GM12878 (cell line): ENCODE measurements at regions not wholly inside any gene's neighbourhood (a gene's known extent, or its start where the extent isn't known, plus 50 kb on each side); places are given as distances from the start of the nearest gene placed in this dataset.
A peak's percentile ranks its signal among the peaks of the same experiment; 100 is the strongest.

ENCODE experiments used
- ATAC-seq: fragments of 200-7000 bp; cut with Tn5 transposase; 3 replicates; pipeline ENCODE4 v1.9.1; 2020; ENCODE audit warnings: mild to moderate bottlenecking, moderate library complexity
- BruUV-seq: library from RNA; stranded (reverse); fragments of 400-500 nt; replicated peaks from 2 replicates; lab custom pipeline; 2021; lab: Mats Ljungman, UMichigan
- CTCF ChIA-PET: fragments of 300-600 bp; sonication (Branson Sonifier 250); formaldehyde crosslinking; extraction: SDS; loops from one replicate; lab custom pipeline; 2021; ENCODE audit warnings: inconsistent platforms; lab: Yijun Ruan, JAX
- POLR2A ChIA-PET: fragments of 350-600 bp; formaldehyde crosslinking; extraction: SDS; loops from one replicate; lab custom pipeline; 2021; ENCODE audit warnings: inconsistent platforms; lab: Charles Lee
- RAD21 ChIA-PET: fragments of 300-600 bp; sonication (Branson Sonifier 250); formaldehyde crosslinking; loops from one replicate; lab custom pipeline; 2023; ENCODE audit warnings: antibody characterized with exemption; ENCODE audit not compliant: unreplicated experiment; lab: Charles Lee
- SMC1A ChIA-PET: fragments of 300-600 bp; sonication (Branson Sonifier 250); formaldehyde crosslinking; loops from one replicate; lab custom pipeline; 2023; ENCODE audit not compliant: unreplicated experiment, uncharacterized antibody; lab: Charles Lee
- DNase-seq: peaks from one replicate; pipeline ENCODE4 v3.0.0-alpha.2; 2011; ENCODE audit warnings: low read depth, low spot score
- FAIRE-seq: peaks from 3 replicates; lab custom pipeline; 2011; peaks lifted over from hg19 to GRCh38; lab: Jason Lieb, UNC
- H2AFZ ChIP-seq: 2 replicates; pipeline ENCODE4 v1.6.0; 2011; ENCODE audit warnings: low read depth, low read length, control low read depth; ENCODE audit not compliant: control insufficient read depth
- H3K27ac ChIP-seq: 2 replicates; pipeline ENCODE4 v1.5.1; 2011; ENCODE audit warnings: control low read depth; ENCODE audit not compliant: control insufficient read depth, insufficient read depth
- H3K27me3 ChIP-seq, 2 experiments: replicated peaks in 1 of 2; 2 replicates each; pipeline versions ENCODE4 v1.6.0 to v1.6.1; 2011; ENCODE audit warnings: low read length in 1 of 2; ENCODE audit not compliant: control insufficient read depth in 2 of 2, insufficient read depth in 2 of 2
- H3K36me3 ChIP-seq, 2 experiments: 2 replicates each; pipeline ENCODE4 v1.5.1; 2011; ENCODE audit warnings: low read length in 1 of 2; ENCODE audit not compliant: control insufficient read depth in 2 of 2, insufficient read depth in 2 of 2
- H3K4me1 ChIP-seq: 2 replicates; pipeline ENCODE4 v1.6.1; 2011; ENCODE audit warnings: mild to moderate bottlenecking, low read length, moderate library complexity, mixed read lengths; ENCODE audit not compliant: control insufficient read depth, insufficient read depth
- H3K4me2 ChIP-seq: 2 replicates; pipeline ENCODE4 v1.6.0; 2011; ENCODE audit warnings: control low read depth; ENCODE audit not compliant: control insufficient read depth, insufficient read depth
- H3K4me3 ChIP-seq: fragments of 200-600 bp; sonication (generic); 2 replicates; pipeline ENCODE4 v1.5.1; 2016
- H3K79me2 ChIP-seq: 2 replicates; pipeline ENCODE4 v1.6.0; 2011; ENCODE audit warnings: low read length; ENCODE audit not compliant: control insufficient read depth, insufficient read depth
- H3K9ac ChIP-seq: 2 replicates; pipeline ENCODE4 v1.8.0; 2011; ENCODE audit warnings: low read length, control low read depth, mixed read lengths; ENCODE audit not compliant: control insufficient read depth, insufficient read depth
- H3K9me3 ChIP-seq: replicated peaks from 3 replicates; pipeline ENCODE4 v1.5.1; 2011; ENCODE audit warnings: mild to moderate bottlenecking, low read length; ENCODE audit not compliant: control insufficient read depth, insufficient read depth
- H4K20me1 ChIP-seq: 2 replicates; pipeline ENCODE4 v1.6.0; 2011; ENCODE audit not compliant: control insufficient read depth, insufficient read depth
- ASH2L ChIP-seq: fragments of 300-600, 200-600 bp; sonication (generic); IDR thresholded peaks from 2 replicates; pipeline ENCODE4 v1.6.1; 2017; ENCODE audit warnings: low read depth, mild to moderate bottlenecking, borderline replicate concordance
- BACH1 ChIP-seq: fragments of 450-650 bp; IDR thresholded peaks from 2 replicates; pipeline ENCODE4 v1.6.1; 2017; ENCODE audit warnings: mild to moderate bottlenecking, borderline replicate concordance
- BCL11A ChIP-seq: IDR thresholded peaks from 2 replicates; pipeline ENCODE4 v1.6.1; 2011; ENCODE audit warnings: low read depth, low read length
- BRCA1 ChIP-seq: IDR thresholded peaks from 2 replicates; pipeline ENCODE4 v1.6.1; 2011; ENCODE audit warnings: low read depth, low read length, improper control_type of control experiment
- CHD2 ChIP-seq: IDR thresholded peaks from 2 replicates; pipeline ENCODE4 v1.6.1; 2011; ENCODE audit warnings: low read depth, low read length, improper control_type of control experiment, borderline replicate concordance
- ETV6 ChIP-seq, 2 experiments: fragments of 450-650 bp in 1 of 2; IDR thresholded peaks in 1 of 2; conservative IDR thresholded peaks in 1 of 2; 2 replicates each; pipeline ENCODE4 v1.6.1; 2014; ENCODE audit warnings: antibody characterized with exemption in 1 of 2, borderline replicate concordance in 1 of 2, low read depth in 1 of 2, mild to moderate bottlenecking in 1 of 2, moderate library complexity in 1 of 2
- GATAD2B ChIP-seq: fragments of 450-650 bp; conservative IDR thresholded peaks from 2 replicates; pipeline ENCODE4 v1.6.1; 2017; ENCODE audit warnings: low read depth, mild to moderate bottlenecking, moderate library complexity
- HDGF ChIP-seq: fragments of 450-650 bp; IDR thresholded peaks from 2 replicates; pipeline ENCODE4 v1.6.1; 2016; ENCODE audit warnings: antibody characterized with exemption
- HSF1 ChIP-seq: fragments of 150-350 bp; IDR thresholded peaks from 2 replicates; pipeline ENCODE4 v1.6.1; 2014; ENCODE audit warnings: mild to moderate bottlenecking, low read depth, low read length
- IKZF2 ChIP-seq, 2 experiments: fragments of 450-650 bp; IDR thresholded peaks; 2 replicates each; pipeline ENCODE4 v1.6.1; 2017; ENCODE audit warnings: mild to moderate bottlenecking in 2 of 2, moderate library complexity in 2 of 2
- MEF2A ChIP-seq: IDR thresholded peaks from 2 replicates; pipeline ENCODE4 v1.6.1; 2011; ENCODE audit warnings: low read depth, mild to moderate bottlenecking, low read length, moderate library complexity; ENCODE audit not compliant: insufficient read depth
- MLLT1 ChIP-seq: fragments of 450-650 bp; IDR thresholded peaks from 2 replicates; pipeline ENCODE4 v1.6.1; 2016; ENCODE audit warnings: mild to moderate bottlenecking
- NBN ChIP-seq: fragments of 450-650 bp; IDR thresholded peaks from 2 replicates; pipeline ENCODE4 v1.6.1; 2016
- NFYA ChIP-seq: IDR thresholded peaks from 2 replicates; pipeline ENCODE4 v1.6.1; 2011; ENCODE audit warnings: low read depth, mild to moderate bottlenecking, low read length, improper control_type of control experiment, borderline replicate concordance
- NR2C1 ChIP-seq: fragments of 450-650 bp; IDR thresholded peaks from 2 replicates; pipeline ENCODE4 v1.6.1; 2017; ENCODE audit warnings: antibody characterized with exemption, mild to moderate bottlenecking, moderate library complexity
- POLR2AphosphoS2 ChIP-seq: IDR thresholded peaks from 2 replicates; pipeline ENCODE4 v1.6.1; 2011; ENCODE audit warnings: low read depth, mild to moderate bottlenecking, low read length, improper control_type of control experiment, moderate library complexity
- RAD21 ChIP-seq: IDR thresholded peaks from 2 replicates; pipeline ENCODE4 v1.6.1; 2011; ENCODE audit warnings: mild to moderate bottlenecking, low read depth, low read length, moderate library complexity; ENCODE audit not compliant: insufficient read depth
- SIN3A ChIP-seq: IDR thresholded peaks from 2 replicates; pipeline ENCODE4 v1.6.1; 2012; ENCODE audit warnings: low read depth, low read length, improper control_type of control experiment
- SMAD1 ChIP-seq: fragments of 450-650 bp; IDR thresholded peaks from 2 replicates; pipeline ENCODE4 v1.6.1; 2018; ENCODE audit warnings: mild to moderate bottlenecking, low read depth; ENCODE audit not compliant: partially characterized antibody
- WRNIP1 ChIP-seq: IDR thresholded peaks from 2 replicates; pipeline ENCODE4 v1.6.1; 2011; ENCODE audit warnings: low read depth, low read length, improper control_type of control experiment, borderline replicate concordance
- ZNF207 ChIP-seq: fragments of 450-650 bp; IDR thresholded peaks from 2 replicates; pipeline ENCODE4 v1.6.1; 2014; ENCODE audit warnings: antibody characterized with exemption, mild to moderate bottlenecking, borderline replicate concordance
- ZNF217 ChIP-seq: fragments of 450-650 bp; IDR thresholded peaks from 2 replicates; pipeline ENCODE4 v1.6.1; 2017; ENCODE audit warnings: antibody characterized with exemption, mild to moderate bottlenecking
- ZNF622 ChIP-seq: fragments of 450-650 bp; IDR thresholded peaks from 2 replicates; pipeline ENCODE4 v1.6.1; 2017; ENCODE audit warnings: mild to moderate bottlenecking, inconsistent platforms
- ZZZ3 ChIP-seq: IDR thresholded peaks from 2 replicates; pipeline ENCODE4 v1.6.1; 2011; ENCODE audit warnings: low read depth; ENCODE audit not compliant: control insufficient read depth, insufficient read length
- WGBS: methylation state at CpG from one replicate; pipeline ENCODE4 v1.1.6; 2016; ENCODE audit warnings: low lambda C conversion rate; ENCODE audit not compliant: insufficient replicate concordance, insufficient coverage; ENCODE audit errors: missing lambda C conversion rate; 5-methylcytosine and 5-hydroxymethylcytosine counted together
- in situ Hi-C: fragments of 300-500 bp; cut with MboI; formaldehyde crosslinking; loops from 9 replicates; pipeline ENCODE4 v1.14.3; 2018; ENCODE audit warnings: mixed read lengths
- intact Hi-C: fragments of 100-400 bp; cut with micrococcal nuclease; formaldehyde crosslinking; loops from one replicate; pipeline ENCODE4 v1.14.2; 2022; ENCODE audit not compliant: unreplicated experiment

GRCh38 chr3:70383360-70383831 lies 71.0 kb upstream of the MDFIC2 start:
- no peaks in the 10 kb centered on the region for H3K79me2 ChIP-seq
- SMC1A ChIA-PET = no interaction called here
- H3K27me3 ChIP-seq = no peaks in the 10 kb centered on the region
- DNase-seq = peak; percentile 37
- no peak overlapping the region for H3K9ac ChIP-seq
- in situ Hi-C loops = no loop called here
- 0 out of 2 replicates have a peak overlapping the region, but pooled peaks have one; percentile 42 for H3K4me3 ChIP-seq
- no TSS peak for BruUV-seq
- intact Hi-C loops = no loop called here
- POLR2A ChIA-PET = no interaction called here
- ATAC-seq = peak; percentile 97
- H4K20me1 ChIP-seq = no peaks in the 10 kb centered on the region
- WGBS = 2% methylated on average over 6 of the region's 6 CpGs
- peak overlapping the region; percentile 67 for H3K27ac ChIP-seq
- peak; percentile 93 for FAIRE-seq
- H3K4me2 ChIP-seq = peak overlapping the region; percentile 82
- H2AFZ ChIP-seq = peak overlapping the region; percentile 70
- CTCF ChIA-PET = interaction anchor here (0.6 to 1.9 kb wide), 2 partner anchors 263 to 293 kb away, joined by 3 to 6 read pairs; no protein-coding TSS in a partner anchor
- H3K36me3 ChIP-seq = no peaks in the 10 kb centered on the region
- no peaks in the 10 kb centered on the region for H3K9me3 ChIP-seq
- RAD21 ChIA-PET = interaction anchor here (0.6 kb wide), 1 partner anchor 58 kb away, joined by 3 read pairs; no protein-coding TSS in a partner anchor
- peaks cover 16% of the 10 kb centered on the region for H3K4me1 ChIP-seq
- TF ChIP-seq NBN = no peak
- no peak for TF ChIP-seq HSF1
- TF ChIP-seq ASH2L = 0 out of 2 replicates have a peak, but pooled peaks have one; percentile 64
- no peak for TF ChIP-seq BACH1
- no peak for TF ChIP-seq CHD2
- TF ChIP-seq ZNF217 = no peak
- TF ChIP-seq ZNF622 = no peak
- no peak for TF ChIP-seq SMAD1
- peak; percentile 79; the same call in 1 of the 2 replicates for TF ChIP-seq BCL11A
- no peak for TF ChIP-seq WRNIP1
- peak; percentile 83 for TF ChIP-seq MEF2A
- peak; percentile 38 to 50; a peak in 2 of 4 replicates for TF ChIP-seq IKZF2 (IDR thresholded peaks at IDR 0.05)
- TF ChIP-seq SIN3A = no peak
- no peak for TF ChIP-seq RAD21
- no peak for TF ChIP-seq GATAD2B
- TF ChIP-seq ZZZ3 = no peak
- TF ChIP-seq HDGF = no peak
- no peak for TF ChIP-seq POLR2AphosphoS2
- TF ChIP-seq NFYA = no peak
- TF ChIP-seq NR2C1 = no peak
- no peak for TF ChIP-seq MLLT1
- TF ChIP-seq ZNF207 = no peak
- TF ChIP-seq ETV6 (conservative IDR thresholded peaks at IDR 0.05 in 1 of 2, IDR thresholded peaks at IDR 0.05 in 1 of 2; ENCODE audit: borderline replicate concordance in 1 of 2, low read depth in 1 of 2) = no peak
- no peak for TF ChIP-seq BRCA1
